ENCODE measurements at regions not wholly inside any gene's neighbourhood (a gene's known extent, or its start where the extent isn't known, plus 50 kb on each side); places are given as distances from the start of the nearest gene placed in this dataset.

DNA sequence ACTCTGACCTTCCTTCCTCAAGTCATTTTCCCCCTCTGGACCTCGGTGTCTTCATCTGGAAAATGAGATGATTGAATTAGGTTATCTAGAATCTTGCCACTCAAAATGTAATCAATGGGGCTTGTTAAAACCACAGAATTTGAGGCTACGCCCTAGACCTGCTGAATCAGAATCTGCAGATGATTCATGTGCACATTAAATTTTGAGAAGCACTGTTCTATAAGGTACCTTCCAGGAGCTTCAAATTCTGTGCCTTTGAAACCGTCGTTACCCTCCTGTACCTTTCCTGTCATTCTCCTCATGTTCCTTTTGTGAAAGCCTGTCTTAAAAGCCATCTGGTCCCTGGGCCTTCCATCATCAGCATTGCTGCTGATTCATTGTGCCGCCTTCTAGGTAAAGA, 172.4 kb upstream of the TOPAZ1 start:
- no peaks in the 10 kb centered on the region for H3K36me3 Mint-ChIP-seq (ENCODE audit: insufficient read depth, unreplicated experiment)
- intact Hi-C loops (cut with micrococcal nuclease; ENCODE audit: unreplicated experiment): no loop called here
- H3K27ac Mint-ChIP-seq (ENCODE audit: unreplicated experiment): no peak overlapping the region
- POLR2A ChIA-PET: no interaction called here
- H3K9me3 Mint-ChIP-seq (ENCODE audit: unreplicated experiment): no peaks in the 10 kb centered on the region
- Histone ChIP-seq H3K27me3 (replicated peaks; ENCODE audit: control insufficient read depth, insufficient read depth, low read length) (no peaks in the 10 kb centered on the region), H3K36me3 (ENCODE audit: control insufficient read depth, insufficient read depth, low read length) (no peaks in the 10 kb centered on the region), H3K9me3 (no peaks in the 10 kb centered on the region), H3K4me3 (ENCODE audit: low read depth, low read length) (no peak overlapping the region), H3K4me1 (no peaks in the 10 kb centered on the region)
- BruUV-seq (replicated peaks): no TSS peak
- H3K4me1 Mint-ChIP-seq (ENCODE audit: low read depth, unreplicated experiment): peaks cover 2% of the 10 kb centered on the region
- H3K4me3 Mint-ChIP-seq (ENCODE audit: unreplicated experiment): no peak overlapping the region
- CTCF ChIA-PET: no interaction called here
- TF ChIP-seq, protein P1, sequence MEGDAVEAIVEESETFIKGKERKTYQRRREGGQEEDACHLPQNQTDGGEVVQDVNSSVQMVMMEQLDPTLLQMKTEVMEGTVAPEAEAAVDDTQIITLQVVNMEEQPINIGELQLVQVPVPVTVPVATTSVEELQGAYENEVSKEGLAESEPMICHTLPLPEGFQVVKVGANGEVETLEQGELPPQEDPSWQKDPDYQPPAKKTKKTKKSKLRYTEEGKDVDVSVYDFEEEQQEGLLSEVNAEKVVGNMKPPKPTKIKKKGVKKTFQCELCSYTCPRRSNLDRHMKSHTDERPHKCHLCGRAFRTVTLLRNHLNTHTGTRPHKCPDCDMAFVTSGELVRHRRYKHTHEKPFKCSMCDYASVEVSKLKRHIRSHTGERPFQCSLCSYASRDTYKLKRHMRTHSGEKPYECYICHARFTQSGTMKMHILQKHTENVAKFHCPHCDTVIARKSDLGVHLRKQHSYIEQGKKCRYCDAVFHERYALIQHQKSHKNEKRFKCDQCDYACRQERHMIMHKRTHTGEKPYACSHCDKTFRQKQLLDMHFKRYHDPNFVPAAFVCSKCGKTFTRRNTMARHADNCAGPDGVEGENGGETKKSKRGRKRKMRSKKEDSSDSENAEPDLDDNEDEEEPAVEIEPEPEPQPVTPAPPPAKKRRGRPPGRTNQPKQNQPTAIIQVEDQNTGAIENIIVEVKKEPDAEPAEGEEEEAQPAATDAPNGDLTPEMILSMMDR (IDR thresholded peaks at IDR 0.05; ENCODE audit: insufficient read depth in 1 of 2, low read depth in 1 of 2, low read length in 1 of 2, severe bottlenecking in 1 of 2, unreplicated experiment in 1 of 2): no peak
- DNase-seq: no peak
- H3K27me3 Mint-ChIP-seq (ENCODE audit: insufficient read depth, unreplicated experiment): no peaks in the 10 kb centered on the region

DNA sequence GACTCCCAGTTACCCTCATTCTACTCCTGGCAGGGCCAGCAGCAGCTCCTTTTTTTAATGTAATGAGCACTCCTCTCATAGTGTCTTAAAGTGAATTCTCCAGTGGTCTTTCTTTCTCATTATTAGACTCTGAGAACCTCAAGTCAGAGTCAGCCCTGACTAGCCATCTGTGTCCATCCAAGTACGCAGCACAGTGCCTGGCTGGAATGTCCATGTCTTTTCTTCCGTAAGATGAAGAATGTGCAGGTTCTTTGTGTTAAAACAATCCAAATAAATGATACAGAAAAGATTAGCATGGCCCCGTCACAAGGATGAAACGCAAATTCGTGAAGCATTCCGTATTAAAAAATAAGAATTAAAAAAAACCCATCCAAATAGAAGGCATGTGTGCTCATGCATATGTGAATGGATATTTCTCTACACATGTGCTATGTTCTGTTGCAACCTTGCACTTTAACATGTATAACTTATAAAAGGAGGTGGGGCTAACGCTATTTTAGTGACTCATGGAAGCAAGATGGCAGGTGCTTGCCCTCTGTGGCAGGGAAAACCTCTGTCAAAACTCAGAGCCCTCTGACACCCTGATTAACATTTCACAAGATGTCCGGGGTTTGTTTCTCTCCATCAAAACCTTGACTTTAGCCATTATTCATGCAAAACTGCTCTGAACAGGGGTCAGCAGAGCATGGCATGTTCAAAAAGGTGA, 170.7 kb upstream of the TOPAZ1 start:
- no peaks in the 10 kb centered on the region for H3K36me3 ChIP-seq (ENCODE audit: control insufficient read depth, insufficient read depth, low read length)
- intact Hi-C loops (cut with micrococcal nuclease; ENCODE audit: unreplicated experiment): no loop called here
- DNase-seq: no peak
- no peaks in the 10 kb centered on the region for H3K36me3 Mint-ChIP-seq (ENCODE audit: insufficient read depth, unreplicated experiment)
- H3K4me1 ChIP-seq: no peaks in the 10 kb centered on the region
- no peak overlapping the region for H3K27ac Mint-ChIP-seq (ENCODE audit: unreplicated experiment)
- BruUV-seq (replicated peaks): no TSS peak
- ChIA-PET CTCF (no interaction called here), POLR2A (no interaction called here)
- H3K4me3 Mint-ChIP-seq (ENCODE audit: unreplicated experiment): no peak overlapping the region
- H3K4me3 ChIP-seq (ENCODE audit: low read depth, low read length): no peak overlapping the region
- no peaks in the 10 kb centered on the region for H3K27me3 ChIP-seq (replicated peaks; ENCODE audit: control insufficient read depth, insufficient read depth, low read length)
- no peaks in the 10 kb centered on the region for H3K9me3 Mint-ChIP-seq (ENCODE audit: unreplicated experiment)
- H3K27me3 Mint-ChIP-seq (ENCODE audit: insufficient read depth, unreplicated experiment): peaks cover 5% of the 10 kb centered on the region
- TF ChIP-seq, protein P1 (IDR thresholded peaks at IDR 0.05; ENCODE audit: insufficient read depth in 1 of 2, low read depth in 1 of 2, low read length in 1 of 2, severe bottlenecking in 1 of 2, unreplicated experiment in 1 of 2): no peak
- H3K4me1 Mint-ChIP-seq (ENCODE audit: low read depth, unreplicated experiment): peaks cover 7% of the 10 kb centered on the region
- no peaks in the 10 kb centered on the region for H3K9me3 ChIP-seq

DNA sequence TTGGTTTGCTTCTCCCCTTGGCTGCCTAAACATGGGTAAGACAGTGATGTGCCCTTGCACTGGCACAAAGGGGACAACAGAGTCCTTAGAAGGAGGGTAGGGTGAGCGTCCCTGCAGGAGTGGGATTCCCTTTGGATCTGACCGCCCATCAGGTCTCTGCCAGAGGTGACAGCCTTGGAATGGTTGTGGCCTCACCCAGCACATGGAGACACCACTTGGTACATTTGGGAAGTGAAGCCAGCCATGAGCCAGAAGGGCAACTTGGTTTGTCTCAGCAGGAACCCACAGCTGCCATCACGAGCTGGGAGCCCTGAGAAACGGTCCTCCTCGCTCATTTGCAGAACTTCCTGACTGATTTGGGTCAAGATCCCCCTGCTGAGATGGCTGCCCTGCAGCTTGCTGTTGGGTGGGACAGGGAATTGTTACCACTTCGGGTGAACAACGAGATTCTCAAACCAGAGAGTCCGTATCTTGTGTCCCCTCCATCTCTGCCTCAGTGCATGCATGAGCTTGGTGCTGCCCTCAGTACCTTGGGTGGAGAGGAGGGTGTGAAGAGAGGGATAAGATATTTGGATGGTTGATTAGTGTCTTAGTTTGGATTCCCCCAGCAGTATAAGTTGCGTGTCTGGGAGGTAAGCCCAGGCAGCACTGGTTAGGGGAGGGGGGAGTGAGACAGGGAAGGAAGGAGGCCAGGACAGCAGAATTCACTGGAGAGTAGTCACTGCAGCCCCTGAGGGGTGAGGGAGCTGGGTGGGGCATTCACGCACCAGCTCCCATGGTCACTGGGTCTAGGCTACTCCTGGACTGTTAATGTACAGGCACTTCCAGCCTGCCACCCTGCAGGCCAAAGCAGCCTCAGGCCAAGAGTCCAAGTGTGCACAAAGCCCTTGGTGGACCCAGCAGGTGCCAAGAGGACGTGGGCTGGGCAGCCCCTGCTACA, 168.8 kb upstream of the TOPAZ1 start:
- H3K27me3 ChIP-seq (replicated peaks; ENCODE audit: control insufficient read depth, insufficient read depth, low read length): no peaks in the 10 kb centered on the region

More for the DNA sequence above, 168.8 kb upstream of the TOPAZ1 start:
- no peaks in the 10 kb centered on the region for H3K9me3 ChIP-seq
- H3K36me3 ChIP-seq (ENCODE audit: control insufficient read depth, insufficient read depth, low read length): no peaks in the 10 kb centered on the region
- ChIA-PET POLR2A (no interaction called here), CTCF (no interaction called here)
- Mint-ChIP-seq H3K4me1 (ENCODE audit: low read depth, unreplicated experiment) (peaks cover 7% of the 10 kb centered on the region), H3K4me3 (ENCODE audit: unreplicated experiment) (no peak overlapping the region), H3K27me3 (ENCODE audit: insufficient read depth, unreplicated experiment) (peaks cover 10% of the 10 kb centered on the region), H3K9me3 (ENCODE audit: unreplicated experiment) (no peaks in the 10 kb centered on the region), H3K27ac (ENCODE audit: unreplicated experiment) (no peak overlapping the region), H3K36me3 (ENCODE audit: insufficient read depth, unreplicated experiment) (no peaks in the 10 kb centered on the region)
- intact Hi-C loops (cut with micrococcal nuclease; ENCODE audit: unreplicated experiment): no loop called here
- no peak overlapping the region for H3K4me3 ChIP-seq (ENCODE audit: low read depth, low read length)
- TF ChIP-seq, protein P1 (IDR thresholded peaks at IDR 0.05; ENCODE audit: insufficient read depth in 1 of 2, low read depth in 1 of 2, low read length in 1 of 2, severe bottlenecking in 1 of 2, unreplicated experiment in 1 of 2): no peak
- no peak for DNase-seq
- H3K4me1 ChIP-seq: no peaks in the 10 kb centered on the region
- BruUV-seq (replicated peaks): no TSS peak

Measured in Caco-2 (cell line).